Heart left ventricle (tissue), 13 donors: ENCODE measurements at regions not wholly inside any gene's neighbourhood (a gene's known extent, or its start where the extent isn't known, plus 50 kb on each side); places are given as distances from the start of the nearest gene placed in this dataset.

Source experiments
- POLR2A ChIP-seq, 2 donors: fragments of 450-650 bp; IDR thresholded peaks; one replicate each; pipeline ENCODE4 v1.6.1; 2017; ENCODE audit warnings: antibody characterized with exemption in 2 of 2, mild to moderate bottlenecking in 2 of 2, moderate library complexity in 2 of 2
- TF ChIP-seq, protein P1 (sequence below), 12 donors: fragments of 200-600 bp; sonication (generic) in 4 of 12; IDR thresholded peaks; one replicate each; pipeline versions ENCODE4 v1.5.0 to v1.8.0; 2018 to 2022; ENCODE audit warnings: antibody characterized with exemption in 12 of 12, mild to moderate bottlenecking in 5 of 12
- donor health status: ischemic (EF 13 %, LVEDD 7.1; RV severe dilation, severe dysfunction).
- donor health status: DM: no; HTN: yes; CAD: no.
- donor health status: DM: no; HTN: no; CAD: no.
- donor health status: ischemic (EF 25% LVEDD 6.9; RV normal size, moderate dysfunction).
- donor health status: ischemic (EF 25% LVEDD 5.7; RV mildly dilated, moderate dysfunction).
- donor health status: ischemic (EF 35%, LVEDD 5.7; RV mildly dilated, moderate dysfunction).
- donor health status: nonischemic (EF 11% LVEDD 7.7; RV severe dilation, severe dysfunction).
- donor health status: DM: yes; HTN: yes; CAD: no.
- donor health status: PGD.
- donor health status: ischemic (EF 29% LVEDD 5.4; RV normal size, mild dysfunction).
- donor health status: nonischemic (EF 23%, LVEDD 6.1; RV moderate dilation, normal function).

DNA sequence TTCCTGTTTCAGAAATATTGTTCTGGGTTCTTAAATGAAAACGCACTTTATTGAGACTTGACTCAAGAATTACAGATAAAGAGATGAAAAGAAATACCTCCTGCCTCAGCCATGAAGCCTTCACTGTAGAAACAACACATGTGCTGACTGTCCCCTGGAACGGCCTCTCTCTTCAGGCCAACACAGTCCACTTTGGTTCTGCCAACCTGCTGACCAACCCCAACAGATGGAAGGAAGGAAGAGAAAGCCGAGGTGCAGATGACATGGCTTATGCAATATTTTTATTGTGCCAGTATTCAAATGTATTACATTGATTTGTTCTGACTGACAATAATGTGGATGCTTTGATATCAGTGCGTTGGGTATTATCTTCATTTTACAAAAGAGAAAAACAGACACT, 171.0 kb downstream of the CPEB2 start:
- TF ChIP-seq, protein P1, sequence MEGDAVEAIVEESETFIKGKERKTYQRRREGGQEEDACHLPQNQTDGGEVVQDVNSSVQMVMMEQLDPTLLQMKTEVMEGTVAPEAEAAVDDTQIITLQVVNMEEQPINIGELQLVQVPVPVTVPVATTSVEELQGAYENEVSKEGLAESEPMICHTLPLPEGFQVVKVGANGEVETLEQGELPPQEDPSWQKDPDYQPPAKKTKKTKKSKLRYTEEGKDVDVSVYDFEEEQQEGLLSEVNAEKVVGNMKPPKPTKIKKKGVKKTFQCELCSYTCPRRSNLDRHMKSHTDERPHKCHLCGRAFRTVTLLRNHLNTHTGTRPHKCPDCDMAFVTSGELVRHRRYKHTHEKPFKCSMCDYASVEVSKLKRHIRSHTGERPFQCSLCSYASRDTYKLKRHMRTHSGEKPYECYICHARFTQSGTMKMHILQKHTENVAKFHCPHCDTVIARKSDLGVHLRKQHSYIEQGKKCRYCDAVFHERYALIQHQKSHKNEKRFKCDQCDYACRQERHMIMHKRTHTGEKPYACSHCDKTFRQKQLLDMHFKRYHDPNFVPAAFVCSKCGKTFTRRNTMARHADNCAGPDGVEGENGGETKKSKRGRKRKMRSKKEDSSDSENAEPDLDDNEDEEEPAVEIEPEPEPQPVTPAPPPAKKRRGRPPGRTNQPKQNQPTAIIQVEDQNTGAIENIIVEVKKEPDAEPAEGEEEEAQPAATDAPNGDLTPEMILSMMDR (IDR thresholded peaks at IDR 0.05): no peak
- TF ChIP-seq POLR2A (IDR thresholded peaks at IDR 0.05): no peak
